ENCODE measurements at regions not wholly inside any gene's neighbourhood (a gene's known extent, or its start where the extent isn't known, plus 50 kb on each side); places are given as distances from the start of the nearest gene placed in this dataset.
"Not testable (repeated sequence)": the region's sequence is repeated elsewhere in the genome, so short reads cannot be mapped to it uniquely, and the experiment has no call there.

- no peak for DNase-seq (ENCODE audit: extremely low read depth, insufficient read length)
- no peaks in the 10 kb centered on the region for H3K27me3 ChIP-seq (replicated peaks; ENCODE audit: control insufficient read depth, insufficient read depth, low read length)
- no peak overlapping the region for H3K4me3 ChIP-seq (replicated peaks; ENCODE audit: low read depth, low read length)
- no peak for TF ChIP-seq CTCF (IDR thresholded peaks at IDR 0.05; ENCODE audit: insufficient read depth, low read length, poor library complexity, severe bottlenecking)
- H3K36me3 ChIP-seq (ENCODE audit: control insufficient read depth, insufficient read depth, low read length), result no peaks in the 10 kb centered on the region; the same call in 1 of the 2 replicates
Observed at GRCh38 chr16:29146266-29146665, 161.4 kb downstream of the LAT start.

- DNase-seq (ENCODE audit: extremely low read depth, insufficient read length); H3K4me3 ChIP-seq (replicated peaks; ENCODE audit: low read depth, low read length); H3K36me3 ChIP-seq (ENCODE audit: control insufficient read depth, insufficient read depth, low read length); H3K27me3 ChIP-seq (replicated peaks; ENCODE audit: control insufficient read depth, insufficient read depth, low read length): not testable (repeated sequence)
Observed at GRCh38 chr16:29145486-29146225, 160.8 kb downstream of the LAT start.

- not testable (repeated sequence) for H3K4me3 ChIP-seq (replicated peaks; ENCODE audit: low read depth, low read length); DNase-seq (ENCODE audit: extremely low read depth, insufficient read length); H3K27me3 ChIP-seq (replicated peaks; ENCODE audit: control insufficient read depth, insufficient read depth, low read length); H3K36me3 ChIP-seq (ENCODE audit: control insufficient read depth, insufficient read depth, low read length)
Observed at GRCh38 chr16:29145086-29145485, 160.2 kb downstream of the LAT start.

- not testable (repeated sequence) for H3K4me3 ChIP-seq (replicated peaks; ENCODE audit: low read depth, low read length); H3K27me3 ChIP-seq (replicated peaks; ENCODE audit: control insufficient read depth, insufficient read depth, low read length); H3K36me3 ChIP-seq (ENCODE audit: control insufficient read depth, insufficient read depth, low read length); DNase-seq (ENCODE audit: extremely low read depth, insufficient read length)
Observed at GRCh38 chr16:29144669-29145062, 159.8 kb downstream of the LAT start.

GRCh38 chr16:29143739-29144668, 159.2 kb downstream of the LAT start:
- H3K36me3 ChIP-seq (ENCODE audit: control insufficient read depth, insufficient read depth, low read length); H3K27me3 ChIP-seq (replicated peaks; ENCODE audit: control insufficient read depth, insufficient read depth, low read length); DNase-seq (ENCODE audit: extremely low read depth, insufficient read length); H3K4me3 ChIP-seq (replicated peaks; ENCODE audit: low read depth, low read length): not testable (repeated sequence)

- not testable (repeated sequence) for DNase-seq (ENCODE audit: extremely low read depth, insufficient read length); H3K4me3 ChIP-seq (replicated peaks; ENCODE audit: low read depth, low read length); H3K27me3 ChIP-seq (replicated peaks; ENCODE audit: control insufficient read depth, insufficient read depth, low read length); H3K36me3 ChIP-seq (ENCODE audit: control insufficient read depth, insufficient read depth, low read length)
Observed at GRCh38 chr16:29142506-29142905, 157.7 kb downstream of the LAT start.

GRCh38 chr16:29141586-29142324, 156.9 kb downstream of the LAT start:
- TF ChIP-seq CTCF (IDR thresholded peaks at IDR 0.05; ENCODE audit: insufficient read depth, low read length, poor library complexity, severe bottlenecking), result no peak
- Histone ChIP-seq H3K4me3 (replicated peaks; ENCODE audit: low read depth, low read length) (no peak overlapping the region), H3K36me3 (ENCODE audit: control insufficient read depth, insufficient read depth, low read length) (no peaks in the 10 kb centered on the region; the same call in 1 of the 2 replicates), H3K27me3 (replicated peaks; ENCODE audit: control insufficient read depth, insufficient read depth, low read length) (no peaks in the 10 kb centered on the region)
- DNase-seq (ENCODE audit: extremely low read depth, insufficient read length), result no peak

- H3K27me3 ChIP-seq (replicated peaks; ENCODE audit: control insufficient read depth, insufficient read depth, low read length); H3K36me3 ChIP-seq (ENCODE audit: control insufficient read depth, insufficient read depth, low read length); H3K4me3 ChIP-seq (replicated peaks; ENCODE audit: low read depth, low read length); DNase-seq (ENCODE audit: extremely low read depth, insufficient read length): not testable (repeated sequence)
Observed at GRCh38 chr16:29141121-29141520, 156.3 kb downstream of the LAT start.

- H3K27me3 ChIP-seq (replicated peaks; ENCODE audit: control insufficient read depth, insufficient read depth, low read length); H3K36me3 ChIP-seq (ENCODE audit: control insufficient read depth, insufficient read depth, low read length); DNase-seq (ENCODE audit: extremely low read depth, insufficient read length); H3K4me3 ChIP-seq (replicated peaks; ENCODE audit: low read depth, low read length): not testable (repeated sequence)
Observed at GRCh38 chr16:29139901-29140855, 155.3 kb downstream of the LAT start.
